ENCODE measurements at regions not wholly inside any gene's neighbourhood (a gene's known extent, or its start where the extent isn't known, plus 50 kb on each side); places are given as distances from the start of the nearest gene placed in this dataset.

DNA sequence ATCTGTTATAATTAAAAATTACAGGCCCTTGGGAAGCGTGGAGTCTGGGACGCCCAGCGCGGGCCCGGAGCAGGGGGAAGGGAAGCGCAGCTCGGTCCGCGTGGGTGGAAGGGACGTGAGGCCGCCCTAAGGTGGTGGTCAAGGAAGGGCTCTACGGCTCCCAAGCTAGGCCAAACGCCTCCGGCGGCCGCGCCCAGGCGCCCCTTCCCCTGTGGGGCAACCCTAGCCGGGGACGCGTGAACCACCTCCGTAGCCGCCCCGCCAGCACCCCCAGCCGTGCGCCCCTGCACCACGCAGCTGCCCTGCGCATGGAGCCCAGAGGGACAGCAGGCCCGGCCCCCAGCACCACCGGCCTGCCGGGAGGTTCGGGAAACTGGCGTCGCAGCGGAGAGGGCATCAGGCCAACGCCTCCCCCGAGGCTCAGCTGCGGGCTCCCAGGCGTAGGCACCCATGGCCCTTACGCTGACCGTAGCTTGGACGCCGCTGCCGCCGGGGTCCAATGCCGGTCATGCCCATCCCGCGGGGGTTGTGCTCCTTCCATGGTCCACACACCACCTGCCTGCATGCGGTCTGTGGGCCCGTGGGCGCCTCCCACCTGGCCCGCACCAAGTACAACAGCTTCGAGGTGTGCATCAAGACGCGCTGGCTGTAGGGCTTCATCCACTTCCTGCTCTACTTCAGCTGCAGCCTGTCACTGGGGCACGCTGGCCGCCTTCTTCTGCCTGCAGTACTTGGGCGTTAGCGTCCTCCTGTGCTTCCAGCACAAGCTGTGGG, 166.7 kb downstream of the SEPTIN7 start:
- Histone ChIP-seq H3K9me3 (no peaks in the 10 kb centered on the region), H3K4me1 (no peaks in the 10 kb centered on the region), H3K27ac (no peak overlapping the region), H3K4me3 (no peak overlapping the region), H3K4me2 (no peak overlapping the region)
- WGBS (ENCODE audit: missing lambda C conversion rate) = 93% methylated on average over 29 of the region's 59 CpGs
- TF ChIP-seq JUN (IDR thresholded peaks at IDR 0.05) (no peak), POLR2A (IDR thresholded peaks at IDR 0.05; ENCODE audit: low read length) (no peak), POLR2AphosphoS2 (conservative IDR thresholded peaks at IDR 0.05; ENCODE audit: low read length) (no peak), HDAC2 (IDR thresholded peaks at IDR 0.05) (no peak), SREBF2 (IDR thresholded peaks at IDR 0.05) (no peak), BHLHE40 (IDR thresholded peaks at IDR 0.05; ENCODE audit: low read depth, low read length) (no peak), MAZ (IDR thresholded peaks at IDR 0.05; ENCODE audit: borderline replicate concordance, low read depth, low read length) (no peak), MYC (IDR thresholded peaks at IDR 0.05; ENCODE audit: borderline replicate concordance, low read length) (no peak), ESRRA (IDR thresholded peaks at IDR 0.05; ENCODE audit: borderline replicate concordance, low read length) (no peak), TP53 (CRISPR knock-in tag; IDR thresholded peaks at IDR 0.05) (no peak)
- TF ChIP-seq, protein P1, sequence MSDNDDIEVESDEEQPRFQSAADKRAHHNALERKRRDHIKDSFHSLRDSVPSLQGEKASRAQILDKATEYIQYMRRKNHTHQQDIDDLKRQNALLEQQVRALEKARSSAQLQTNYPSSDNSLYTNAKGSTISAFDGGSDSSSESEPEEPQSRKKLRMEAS (IDR thresholded peaks at IDR 0.05) = no peak
- ATAC-seq (no peak; a peak in 1 of 6 replicates), DNase-seq (ENCODE audit: low read depth in 1 of 2, low spot score in 1 of 2) (no peak), FAIRE-seq (no peak)
- CTCF ChIA-PET = interaction anchor here (0.6 to 1.7 kb wide), 4 partner anchors 9 to 258 kb away, joined by 3 to 7 read pairs (median 4); no protein-coding TSS in a partner anchor
- POLR2A ChIA-PET = no interaction called here

DNA sequence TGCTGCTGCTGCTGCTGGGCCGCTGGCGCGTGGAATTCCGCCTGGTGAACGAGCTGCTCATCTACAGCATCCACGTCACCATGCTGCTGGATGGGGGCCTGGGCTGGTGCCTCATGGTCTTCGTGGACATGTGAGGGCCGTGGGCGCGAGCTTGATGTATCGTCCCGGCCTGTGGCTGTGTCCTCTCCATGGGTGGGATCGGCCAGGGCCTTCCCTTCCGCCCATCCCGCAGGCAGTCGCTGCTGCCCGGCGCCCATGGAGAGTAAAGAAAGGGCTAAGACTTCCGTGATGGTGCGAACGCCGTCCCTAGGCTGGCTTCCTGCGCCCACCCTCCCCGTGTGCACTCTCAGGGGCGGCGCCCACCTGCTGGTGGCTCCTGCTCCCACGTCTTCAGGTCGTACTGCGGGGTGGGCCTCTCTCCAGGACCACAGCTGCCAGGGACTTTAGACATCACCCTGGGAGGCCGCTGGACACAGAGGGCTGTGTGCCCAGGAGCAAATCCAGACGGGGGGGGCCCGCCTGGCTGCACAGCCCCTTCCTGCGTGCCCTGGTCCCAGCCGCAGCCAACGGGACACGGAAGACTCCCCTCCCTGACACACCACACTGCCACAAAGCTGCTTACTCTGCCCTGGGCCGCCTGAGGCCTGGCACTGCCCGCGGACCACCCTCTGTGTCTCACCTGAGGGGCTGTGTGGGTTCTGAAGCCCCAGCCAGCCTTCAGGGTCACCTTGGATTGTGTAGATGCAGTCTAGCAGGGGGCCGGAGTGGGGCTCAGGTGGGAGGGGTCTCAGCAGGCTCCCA, 167.5 kb downstream of the SEPTIN7 start:
- H3K9me3 ChIP-seq = no peaks in the 10 kb centered on the region
- TF ChIP-seq, protein P2, sequence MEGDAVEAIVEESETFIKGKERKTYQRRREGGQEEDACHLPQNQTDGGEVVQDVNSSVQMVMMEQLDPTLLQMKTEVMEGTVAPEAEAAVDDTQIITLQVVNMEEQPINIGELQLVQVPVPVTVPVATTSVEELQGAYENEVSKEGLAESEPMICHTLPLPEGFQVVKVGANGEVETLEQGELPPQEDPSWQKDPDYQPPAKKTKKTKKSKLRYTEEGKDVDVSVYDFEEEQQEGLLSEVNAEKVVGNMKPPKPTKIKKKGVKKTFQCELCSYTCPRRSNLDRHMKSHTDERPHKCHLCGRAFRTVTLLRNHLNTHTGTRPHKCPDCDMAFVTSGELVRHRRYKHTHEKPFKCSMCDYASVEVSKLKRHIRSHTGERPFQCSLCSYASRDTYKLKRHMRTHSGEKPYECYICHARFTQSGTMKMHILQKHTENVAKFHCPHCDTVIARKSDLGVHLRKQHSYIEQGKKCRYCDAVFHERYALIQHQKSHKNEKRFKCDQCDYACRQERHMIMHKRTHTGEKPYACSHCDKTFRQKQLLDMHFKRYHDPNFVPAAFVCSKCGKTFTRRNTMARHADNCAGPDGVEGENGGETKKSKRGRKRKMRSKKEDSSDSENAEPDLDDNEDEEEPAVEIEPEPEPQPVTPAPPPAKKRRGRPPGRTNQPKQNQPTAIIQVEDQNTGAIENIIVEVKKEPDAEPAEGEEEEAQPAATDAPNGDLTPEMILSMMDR (IDR thresholded peaks at IDR 0.05) = no peak
- TF ChIP-seq FOSB (CRISPR knock-in tag; IDR thresholded peaks at IDR 0.05) (no peak), ZFP36 (IDR thresholded peaks at IDR 0.05; ENCODE audit: borderline replicate concordance, partially characterized antibody) (no peak), KDM5A (IDR thresholded peaks at IDR 0.05) (no peak), GATA3 (IDR thresholded peaks at IDR 0.05; ENCODE audit: borderline replicate concordance) (no peak), ZSCAN20 (CRISPR knock-in tag; IDR thresholded peaks at IDR 0.05) (no peak), ESRRA (IDR thresholded peaks at IDR 0.05; ENCODE audit: borderline replicate concordance, low read length) (no peak), MAFK (IDR thresholded peaks at IDR 0.05; ENCODE audit: partially characterized antibody) (no peak), POLR2A (IDR thresholded peaks at IDR 0.05; ENCODE audit: low read length) (no peak), KDM1A (IDR thresholded peaks at IDR 0.05; ENCODE audit: low read depth) (no peak), HOXA7 (CRISPR knock-in tag; IDR thresholded peaks at IDR 0.05) (no peak), HDAC2 (IDR thresholded peaks at IDR 0.05) (no peak), CHD2 (IDR thresholded peaks at IDR 0.05; ENCODE audit: low read length, partially characterized antibody) (no peak)
- TF ChIP-seq, protein P3, sequence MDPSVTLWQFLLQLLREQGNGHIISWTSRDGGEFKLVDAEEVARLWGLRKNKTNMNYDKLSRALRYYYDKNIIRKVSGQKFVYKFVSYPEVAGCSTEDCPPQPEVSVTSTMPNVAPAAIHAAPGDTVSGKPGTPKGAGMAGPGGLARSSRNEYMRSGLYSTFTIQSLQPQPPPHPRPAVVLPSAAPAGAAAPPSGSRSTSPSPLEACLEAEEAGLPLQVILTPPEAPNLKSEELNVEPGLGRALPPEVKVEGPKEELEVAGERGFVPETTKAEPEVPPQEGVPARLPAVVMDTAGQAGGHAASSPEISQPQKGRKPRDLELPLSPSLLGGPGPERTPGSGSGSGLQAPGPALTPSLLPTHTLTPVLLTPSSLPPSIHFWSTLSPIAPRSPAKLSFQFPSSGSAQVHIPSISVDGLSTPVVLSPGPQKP (IDR thresholded peaks at IDR 0.05; ENCODE audit: low read depth, low read length) = no peak
- FAIRE-seq (no peak), DNase-seq (ENCODE audit: low read depth in 1 of 2, low spot score in 1 of 2) (no peak), ATAC-seq (no peak; a peak in 1 of 6 replicates)
- H3K4me2 ChIP-seq = no peak overlapping the region
- POLR2A ChIA-PET = no interaction called here
- H3K4me1 ChIP-seq = no peaks in the 10 kb centered on the region
- 85% methylated on average over 31 of the region's 40 CpGs for WGBS (ENCODE audit: missing lambda C conversion rate)
- H3K4me3 ChIP-seq = no peak overlapping the region
- H3K27ac ChIP-seq = no peak overlapping the region
- CTCF ChIA-PET = interaction anchor here (0.6 to 1.7 kb wide), 6 partner anchors 8 to 339 kb away, joined by 3 to 7 read pairs (median 4); no protein-coding TSS in a partner anchor
